ENCODE measurements at regions not wholly inside any gene's neighbourhood (a gene's known extent, or its start where the extent isn't known, plus 50 kb on each side); places are given as distances from the start of the nearest gene placed in this dataset.

GRCh38 chr4:110787109-110787508, 164.2 kb upstream of the PITX2 start:
- H2AFZ ChIP-seq (ENCODE audit: control insufficient read depth, low read length) = no peak overlapping the region
- H3K79me2 ChIP-seq (ENCODE audit: control insufficient read depth, insufficient read depth, low read length) = no peaks in the 10 kb centered on the region
- no peaks in the 10 kb centered on the region for H3K27me3 ChIP-seq (ENCODE audit: control insufficient read depth, extremely low read depth, insufficient read depth, low read length)
- TF ChIP-seq CTCF (optimal IDR thresholded peaks at IDR 0.05 in 1 of 3, IDR thresholded peaks at IDR 0.05 in 1 of 3, conservative IDR thresholded peaks at IDR 0.05 in 1 of 3; ENCODE audit: extremely low read depth in 1 of 3, insufficient read depth in 2 of 3, low read length in 3 of 3) (no peak), EZH2 (IDR thresholded peaks at IDR 0.05; ENCODE audit: low read length) (no peak)
- no peak overlapping the region for H3K4me2 ChIP-seq (ENCODE audit: control insufficient read depth, extremely low read depth, insufficient read depth, low read depth, low read length)
- no peak overlapping the region for H3K4me3 ChIP-seq (ENCODE audit: control insufficient read depth in 2 of 3, extremely low read depth in 1 of 3, insufficient read depth in 2 of 3, low read depth in 1 of 3, low read length in 3 of 3)
- H4K20me1 ChIP-seq (ENCODE audit: control insufficient read depth, extremely low read depth, insufficient read depth, low read length) = no peaks in the 10 kb centered on the region
- no peaks in the 10 kb centered on the region for H3K9me3 ChIP-seq (ENCODE audit: control insufficient read depth, low read depth, low read length)
- no peak for FAIRE-seq
- no peak overlapping the region for H3K9ac ChIP-seq (ENCODE audit: control insufficient read depth, extremely low read depth, insufficient read depth, low read length)
- dilution Hi-C loops (cut with MboI; ENCODE audit: extremely low pct_ligation_motif_present, low sequenced_read_pairs) = no loop called here
- H3K36me3 ChIP-seq (ENCODE audit: control insufficient read depth in 2 of 2, extremely low read depth in 1 of 2, insufficient read depth in 2 of 2, low read length in 2 of 2) = no peaks in the 10 kb centered on the region
- no peaks in the 10 kb centered on the region for H3K9me1 ChIP-seq (ENCODE audit: control insufficient read depth, extremely low read depth, insufficient read depth, low read length)
- H3K4me1 ChIP-seq (ENCODE audit: control insufficient read depth, extremely low read depth, insufficient read depth, low read length) = no peaks in the 10 kb centered on the region
- H3K27ac ChIP-seq (ENCODE audit: control insufficient read depth, insufficient read depth, low read length) = no peak overlapping the region
- no peak for DNase-seq (ENCODE audit: low read depth, low spot score)

DNA sequence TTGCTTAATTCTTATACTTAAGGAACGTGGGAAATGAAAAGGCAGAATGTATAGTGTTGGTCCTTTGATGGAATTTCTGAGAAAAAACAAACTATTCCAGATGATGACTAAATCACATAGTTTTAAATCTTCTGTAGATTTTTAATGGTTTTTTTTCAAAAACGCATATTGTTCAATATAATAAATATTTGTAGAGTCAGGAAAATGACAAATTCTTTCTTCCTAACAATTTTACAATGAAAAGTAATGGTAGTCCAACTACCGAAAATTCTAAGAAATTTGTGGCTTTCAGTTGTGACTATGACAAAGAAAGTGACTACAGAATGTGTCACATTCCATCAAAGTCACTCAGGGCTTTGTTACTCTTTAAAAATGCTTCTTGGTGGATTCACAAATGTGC, 164.8 kb upstream of the PITX2 start:
- no peak overlapping the region for H3K27ac ChIP-seq (ENCODE audit: control insufficient read depth, insufficient read depth, low read length)
- H3K9ac ChIP-seq (ENCODE audit: control insufficient read depth, extremely low read depth, insufficient read depth, low read length) = no peak overlapping the region
- no peaks in the 10 kb centered on the region for H3K9me3 ChIP-seq (ENCODE audit: control insufficient read depth, low read depth, low read length)
- FAIRE-seq = no peak
- H3K4me2 ChIP-seq (ENCODE audit: control insufficient read depth, extremely low read depth, insufficient read depth, low read depth, low read length) = no peak overlapping the region
- TF ChIP-seq EZH2 (IDR thresholded peaks at IDR 0.05; ENCODE audit: low read length) (no peak), CTCF (optimal IDR thresholded peaks at IDR 0.05 in 1 of 3, IDR thresholded peaks at IDR 0.05 in 1 of 3, conservative IDR thresholded peaks at IDR 0.05 in 1 of 3; ENCODE audit: extremely low read depth in 1 of 3, insufficient read depth in 2 of 3, low read length in 3 of 3) (no peak)
- no peak overlapping the region for H2AFZ ChIP-seq (ENCODE audit: control insufficient read depth, low read length)
- dilution Hi-C loops (cut with MboI; ENCODE audit: extremely low pct_ligation_motif_present, low sequenced_read_pairs) = no loop called here
- H3K27me3 ChIP-seq (ENCODE audit: control insufficient read depth, extremely low read depth, insufficient read depth, low read length) = no peaks in the 10 kb centered on the region
- no peaks in the 10 kb centered on the region for H3K9me1 ChIP-seq (ENCODE audit: control insufficient read depth, extremely low read depth, insufficient read depth, low read length)
- no peak overlapping the region for H3K4me3 ChIP-seq (ENCODE audit: control insufficient read depth in 2 of 3, extremely low read depth in 1 of 3, insufficient read depth in 2 of 3, low read depth in 1 of 3, low read length in 3 of 3)
- no peak for DNase-seq (ENCODE audit: low read depth, low spot score)
- no peaks in the 10 kb centered on the region for H3K36me3 ChIP-seq (ENCODE audit: control insufficient read depth in 2 of 2, extremely low read depth in 1 of 2, insufficient read depth in 2 of 2, low read length in 2 of 2)
- H3K79me2 ChIP-seq (ENCODE audit: control insufficient read depth, insufficient read depth, low read length) = no peaks in the 10 kb centered on the region
- H3K4me1 ChIP-seq (ENCODE audit: control insufficient read depth, extremely low read depth, insufficient read depth, low read length) = no peaks in the 10 kb centered on the region
- no peaks in the 10 kb centered on the region for H4K20me1 ChIP-seq (ENCODE audit: control insufficient read depth, extremely low read depth, insufficient read depth, low read length)

Data from keratinocyte (primary cell).